ENCODE measurements at regions not wholly inside any gene's neighbourhood (a gene's known extent, or its start where the extent isn't known, plus 50 kb on each side); places are given as distances from the start of the nearest gene placed in this dataset.

DNA sequence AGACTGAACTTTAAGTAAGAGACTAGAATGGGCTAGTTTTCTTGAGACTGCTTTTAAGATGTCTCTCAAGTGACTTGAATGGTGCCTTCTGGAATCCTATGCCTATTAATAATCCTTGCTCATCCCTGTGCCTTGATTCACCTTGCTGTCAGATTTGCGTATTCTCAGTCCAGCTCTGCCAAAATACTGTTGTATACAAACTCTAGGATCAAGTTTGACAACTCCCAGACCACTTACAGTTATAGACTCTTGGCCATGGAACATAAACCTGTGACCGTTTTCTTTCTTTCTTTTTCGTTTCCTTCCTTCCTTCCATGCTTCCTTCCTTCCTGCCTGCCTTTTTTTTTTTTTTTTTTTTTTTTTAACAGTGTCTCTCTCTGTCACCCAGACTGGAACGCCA, 2390.9 kb upstream of the RAG2 start:
- no peak for DNase-seq
- no peak overlapping the region for H3K4me3 ChIP-seq (replicated peaks in 1 of 3)
- no peaks in the 10 kb centered on the region for H3K36me3 ChIP-seq
- H3K27ac ChIP-seq: no peak overlapping the region
- intact Hi-C loops (cut with DNase I): no loop called here
- no peak for TF ChIP-seq POLR2A (IDR thresholded peaks at IDR 0.05)
- no peak for TF ChIP-seq CTCF (IDR thresholded peaks at IDR 0.05)
- no peaks in the 10 kb centered on the region for H3K27me3 ChIP-seq
- H3K4me1 ChIP-seq: peaks cover 5 to 8% of the 10 kb centered on the region in 2 donors
- 77 to 80% methylated on average over 4 of the region's 4 CpGs for WGBS, 2 donors
- H3K9me3 ChIP-seq: peaks cover 3% of the 10 kb centered on the region

DNA sequence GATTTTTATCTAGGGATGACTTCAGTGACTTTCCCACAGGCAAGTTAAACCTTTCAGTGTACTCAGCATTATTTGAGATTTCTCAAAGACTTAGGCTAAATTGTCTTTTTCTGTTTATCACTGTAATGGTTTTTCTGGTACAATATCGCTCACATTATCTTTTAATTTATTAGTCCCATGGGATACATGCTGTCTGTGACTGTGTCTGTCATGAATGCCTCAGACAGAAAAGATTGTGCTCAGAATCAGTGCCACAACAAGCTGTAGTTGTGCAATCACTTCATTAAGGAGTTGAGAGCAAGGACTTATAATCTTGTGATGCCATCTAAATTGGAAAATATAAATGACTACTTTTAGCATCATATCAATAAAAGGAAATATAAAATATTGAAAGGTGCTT, 2374.2 kb upstream of the RAG2 start:
- intact Hi-C loops (cut with DNase I): no loop called here

DNA sequence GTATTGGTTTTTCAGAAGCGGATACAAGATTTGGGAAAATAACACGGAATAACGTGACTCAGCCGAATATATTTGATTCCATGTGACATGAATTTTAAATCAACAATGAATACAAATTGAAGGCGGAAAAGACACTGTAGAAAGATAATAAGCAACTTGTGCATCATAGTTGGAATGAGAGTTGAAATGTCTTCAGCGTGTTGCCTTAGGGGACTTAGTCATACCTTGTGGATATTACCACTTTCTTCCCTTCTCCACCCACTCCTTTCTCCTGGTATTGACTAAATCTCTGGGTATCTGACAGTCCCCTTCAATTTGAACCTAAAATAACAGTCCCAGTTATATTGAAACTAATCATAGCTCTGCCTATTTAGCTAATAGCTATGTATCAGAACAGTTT, 2373.1 kb upstream of the RAG2 start:
- Histone ChIP-seq H3K9me3 (no peaks in the 10 kb centered on the region), H3K4me1 (no peaks in the 10 kb centered on the region), H3K27ac (no peak overlapping the region), H3K27me3 (no peaks in the 10 kb centered on the region), H3K36me3 (no peaks in the 10 kb centered on the region), H3K4me3 (replicated peaks in 1 of 3) (no peak overlapping the region)
- no peak for TF ChIP-seq POLR2A (IDR thresholded peaks at IDR 0.05)
- no peak for TF ChIP-seq CTCF (IDR thresholded peaks at IDR 0.05)
- DNase-seq: no peak
- WGBS, 2 donors: 86 to 87% methylated on average over 6 of the region's 6 CpGs
- intact Hi-C loops (cut with DNase I): no loop called here

More for the DNA sequence above, 2374.2 kb upstream of the RAG2 start:
- Histone ChIP-seq H3K4me1 (no peaks in the 10 kb centered on the region), H3K27me3 (no peaks in the 10 kb centered on the region), H3K9me3 (no peaks in the 10 kb centered on the region), H3K36me3 (no peaks in the 10 kb centered on the region), H3K4me3 (replicated peaks in 1 of 3) (no peak overlapping the region), H3K27ac (no peak overlapping the region)
- no peak for DNase-seq
- 91 to 94% methylated on average over 1 of the region's 1 CpG for WGBS, 2 donors
- TF ChIP-seq POLR2A (IDR thresholded peaks at IDR 0.05) (no peak), CTCF (IDR thresholded peaks at IDR 0.05) (no peak)

DNA sequence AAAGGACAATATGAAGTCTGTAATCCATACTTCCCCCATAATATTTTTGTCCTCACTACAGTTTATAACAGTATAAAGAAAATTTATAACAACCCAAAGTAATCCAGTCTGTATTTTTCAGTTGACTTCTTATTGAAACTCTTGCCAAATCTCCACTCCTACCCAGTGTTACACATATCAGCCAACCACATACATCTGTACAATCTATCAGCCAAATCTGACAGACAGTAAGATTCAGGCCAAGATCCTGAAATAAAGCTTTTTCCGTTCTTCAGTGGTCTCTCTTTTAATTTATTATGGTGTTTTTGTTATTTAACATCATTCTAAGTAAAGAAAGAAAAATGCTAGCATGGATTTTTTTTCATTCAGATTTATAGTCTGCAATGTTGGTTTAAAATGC, 2370.9 kb upstream of the RAG2 start:
- no peak overlapping the region for H3K4me3 ChIP-seq (replicated peaks in 1 of 3)
- no peaks in the 10 kb centered on the region for H3K36me3 ChIP-seq
- no peak for TF ChIP-seq POLR2A (IDR thresholded peaks at IDR 0.05)
- TF ChIP-seq CTCF (IDR thresholded peaks at IDR 0.05): no peak
- intact Hi-C loops (cut with DNase I): no loop called here
- WGBS, 2 donors: 0% methylated on average over 1 of the region's 1 CpG
- no peak for DNase-seq
- no peak overlapping the region for H3K27ac ChIP-seq
- no peaks in the 10 kb centered on the region for H3K4me1 ChIP-seq
- H3K9me3 ChIP-seq: no peaks in the 10 kb centered on the region
- no peaks in the 10 kb centered on the region for H3K27me3 ChIP-seq

DNA sequence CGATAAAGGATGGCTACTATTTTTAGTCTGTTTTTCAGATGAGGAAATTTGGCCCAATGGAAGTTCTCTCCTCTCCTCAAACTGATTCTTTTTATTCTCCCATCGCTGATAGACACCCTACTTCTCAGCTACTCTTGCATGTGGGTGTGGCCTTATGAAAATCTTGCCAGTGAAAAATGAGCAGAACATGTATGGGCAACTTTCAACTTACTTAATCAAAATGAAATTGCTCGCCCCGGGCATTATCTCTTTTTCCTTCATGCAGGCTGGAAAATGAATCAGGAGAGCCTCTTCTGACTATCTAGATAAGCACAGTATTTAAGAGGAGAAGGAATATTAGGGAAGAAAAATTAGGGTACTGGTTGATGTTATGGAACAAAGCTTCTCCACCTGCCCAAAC, 2354.7 kb upstream of the RAG2 start:
- H3K36me3 ChIP-seq: no peaks in the 10 kb centered on the region
- H3K27me3 ChIP-seq: no peaks in the 10 kb centered on the region
- TF ChIP-seq CTCF (IDR thresholded peaks at IDR 0.05) (no peak), POLR2A (IDR thresholded peaks at IDR 0.05) (no peak)
- no peak overlapping the region for H3K4me3 ChIP-seq (replicated peaks in 1 of 3)
- H3K9me3 ChIP-seq: no peaks in the 10 kb centered on the region
- H3K27ac ChIP-seq: no peak overlapping the region
- no peak for DNase-seq
- H3K4me1 ChIP-seq: no peaks in the 10 kb centered on the region
- WGBS, 2 donors: 88% methylated on average over 4 of the region's 4 CpGs
- intact Hi-C loops (cut with DNase I): no loop called here
